MCF 10A (cell line): ENCODE measurements at regions not wholly inside any gene's neighbourhood (a gene's known extent, or its start where the extent isn't known, plus 50 kb on each side); places are given as distances from the start of the nearest gene placed in this dataset.

Experiments
- BruUV-seq: library from RNA; stranded (reverse); fragments of 400-500 nt; replicated peaks from 2 replicates; lab custom pipeline; 2021; lab: Mats Ljungman, UMichigan
- CTCF ChIA-PET: fragments of 300-600 bp; sonication (Branson Sonifier 250); formaldehyde crosslinking; extraction: SDS; loops from one replicate; lab custom pipeline; 2021; ENCODE audit warnings: antibody characterized with exemption, inconsistent platforms; lab: Yijun Ruan, JAX
- POLR2A ChIA-PET: fragments of 300-600, 350-650 bp; sonication (Branson Sonifier 250); formaldehyde crosslinking; extraction: SDS; loops from one replicate; lab custom pipeline; 2020; ENCODE audit warnings: antibody characterized with exemption, inconsistent platforms; lab: Yijun Ruan, JAX
- DNase-seq: peaks from one replicate; pipeline ENCODE4 v3.0.0-alpha.2; 2018; ENCODE audit not compliant: unreplicated experiment
- H3K27ac Mint-ChIP-seq: one replicate; pipeline ENCODE4 v1.8.0; 2022; ENCODE audit warnings: mild to moderate bottlenecking, low read depth, mixed read lengths; ENCODE audit not compliant: unreplicated experiment
- H3K27me3 Mint-ChIP-seq: one replicate; pipeline ENCODE4 v1.8.0; 2022; ENCODE audit warnings: mixed read lengths; ENCODE audit not compliant: insufficient read depth, unreplicated experiment
- H3K36me3 Mint-ChIP-seq: one replicate; pipeline ENCODE4 v1.8.0; 2022; ENCODE audit warnings: mild to moderate bottlenecking, moderate library complexity, mixed read lengths; ENCODE audit not compliant: insufficient read depth, unreplicated experiment
- H3K4me1 Mint-ChIP-seq: one replicate; pipeline ENCODE4 v1.8.0; 2022; ENCODE audit warnings: mixed read lengths; ENCODE audit not compliant: insufficient read depth, unreplicated experiment
- H3K4me3 Mint-ChIP-seq: one replicate; pipeline ENCODE4 v1.8.0; 2022; ENCODE audit warnings: mild to moderate bottlenecking, moderate library complexity, mixed read lengths; ENCODE audit not compliant: unreplicated experiment
- H3K9me3 Mint-ChIP-seq: one replicate; pipeline ENCODE4 v1.8.0; 2022; ENCODE audit warnings: mixed read lengths; ENCODE audit not compliant: unreplicated experiment
- CTCF ChIP-seq: fragments of 200-600 bp; IDR thresholded peaks from one replicate; pipeline ENCODE4 v1.8.0; 2022; ENCODE audit warnings: antibody characterized with exemption, mild to moderate bottlenecking; ENCODE audit not compliant: unreplicated experiment
- intact Hi-C: fragments of 100-400 bp; cut with micrococcal nuclease; formaldehyde crosslinking; loops from 2 replicates; pipeline ENCODE4 v1.14.1; 2022

GRCh38 chr7:41862261-41862660 lies 159.4 kb upstream of the INHBA start:
- BruUV-seq: no TSS peak
- ChIA-PET POLR2A (no interaction called here), CTCF (interaction anchor here (0.6 to 0.7 kb wide), 2 partner anchors 150 to 1196 kb away, joined by 3 to 4 read pairs; no protein-coding TSS in a partner anchor)
- no peaks in the 10 kb centered on the region for H3K9me3 Mint-ChIP-seq
- H3K4me3 Mint-ChIP-seq: no peak overlapping the region
- no peak overlapping the region for H3K27ac Mint-ChIP-seq
- H3K4me1 Mint-ChIP-seq: no peaks in the 10 kb centered on the region
- no peaks in the 10 kb centered on the region for H3K27me3 Mint-ChIP-seq
- intact Hi-C loops: no loop called here
- no peaks in the 10 kb centered on the region for H3K36me3 Mint-ChIP-seq
- no peak for DNase-seq
- no peak for TF ChIP-seq CTCF

GRCh38 chr7:41861642-41862041 lies 158.8 kb upstream of the INHBA start:
- DNase-seq: no peak
- Mint-ChIP-seq H3K4me3 (no peak overlapping the region), H3K27me3 (no peaks in the 10 kb centered on the region), H3K36me3 (no peaks in the 10 kb centered on the region), H3K27ac (no peak overlapping the region), H3K9me3 (no peaks in the 10 kb centered on the region), H3K4me1 (no peaks in the 10 kb centered on the region)
- intact Hi-C loops: no loop called here
- no peak for TF ChIP-seq CTCF
- POLR2A ChIA-PET: no interaction called here
- BruUV-seq: no TSS peak
- CTCF ChIA-PET: interaction anchor here (0.6 kb wide), 1 partner anchor 1195 kb away, joined by 3 read pairs; no protein-coding TSS in a partner anchor

GRCh38 chr7:41858201-41858600 lies 155.3 kb upstream of the INHBA start:
- ChIA-PET POLR2A (no interaction called here), CTCF (no interaction called here)
- intact Hi-C loops: no loop called here

GRCh38 chr7:41855798-41856197 lies 152.9 kb upstream of the INHBA start:
- peak; percentile 15 for DNase-seq
- peaks cover 9% of the 10 kb centered on the region for H3K9me3 Mint-ChIP-seq
- TF ChIP-seq CTCF: no peak
- ChIA-PET POLR2A (no interaction called here), CTCF (interaction anchor here (0.6 kb wide), 1 partner anchor 813 kb away, joined by 3 read pairs; no protein-coding TSS in a partner anchor)
- H3K4me1 Mint-ChIP-seq: no peaks in the 10 kb centered on the region
- H3K27ac Mint-ChIP-seq: no peak overlapping the region
- intact Hi-C loops: no loop called here
- no TSS peak for BruUV-seq
- H3K27me3 Mint-ChIP-seq: peaks cover 22% of the 10 kb centered on the region
- H3K4me3 Mint-ChIP-seq: no peak overlapping the region
- H3K36me3 Mint-ChIP-seq: no peaks in the 10 kb centered on the region

More at GRCh38 chr7:41858201-41858600, 155.3 kb upstream of the INHBA start:
- Mint-ChIP-seq H3K36me3 (no peaks in the 10 kb centered on the region), H3K27ac (no peak overlapping the region), H3K4me1 (no peaks in the 10 kb centered on the region), H3K27me3 (peaks cover 13% of the 10 kb centered on the region), H3K4me3 (no peak overlapping the region), H3K9me3 (no peaks in the 10 kb centered on the region)
- no peak for TF ChIP-seq CTCF
- DNase-seq: no peak
- BruUV-seq: no TSS peak
